HCT116 (cell line): ENCODE measurements at regions not wholly inside any gene's neighbourhood (a gene's known extent, or its start where the extent isn't known, plus 50 kb on each side); places are given as distances from the start of the nearest gene placed in this dataset.

ENCODE experiments used
- ATAC-seq: fragments of 200-7000 bp; cut with Tn5 transposase; 2 replicates; pipeline ENCODE4 v1.9.1; 2020; ENCODE audit warnings: mild to moderate bottlenecking, moderate library complexity
- BruUV-seq: library from RNA; stranded (reverse); fragments of 400-500 nt; replicated peaks from 2 replicates; lab custom pipeline; 2021; lab: Mats Ljungman, UMichigan
- CTCF ChIA-PET: fragments of 300-600 bp; sonication (Branson Sonifier 250); formaldehyde crosslinking; loops from one replicate; lab custom pipeline; 2021; ENCODE audit warnings: antibody characterized with exemption; lab: Charles Lee
- POLR2A ChIA-PET: fragments of 300-600, 350-600 bp; sonication (Branson Sonifier 250); formaldehyde crosslinking; loops from one replicate; lab custom pipeline; 2021; ENCODE audit warnings: antibody characterized with exemption; lab: Charles Lee
- RAD21 ChIA-PET, 2 experiments: fragments of 300-600 bp; sonication (Branson Sonifier 250); formaldehyde crosslinking; loops; one replicate each; lab custom pipeline; 2023; ENCODE audit warnings: low total read pairs in 2 of 2; ENCODE audit not compliant: uncharacterized antibody in 2 of 2, unreplicated experiment in 2 of 2, low non-redundant PET in 1 of 2; lab: Charles Lee
- DNase-seq: peaks from one replicate; pipeline ENCODE4 v3.0.0-alpha.2; 2010; ENCODE audit warnings: low read depth, low spot score
- H2AFZ ChIP-seq: fragments of 200-600 bp; shearing (Covaris generic), sonication (generic); 2 replicates; pipeline ENCODE4 v1.6.1; 2017; ENCODE audit warnings: low read depth, mixed run types, mixed read lengths, antibody characterized with exemption, low read length; ENCODE audit not compliant: poor library complexity, severe bottlenecking
- H3K27ac ChIP-seq: 2 replicates; pipeline ENCODE4 v1.5.1; 2012; ENCODE audit warnings: low read depth, low read length
- H3K27me3 ChIP-seq: fragments of 200-600 bp; sonication (generic); 2 replicates; pipeline ENCODE4 v1.6.1; 2016; ENCODE audit warnings: mixed run types, low read length, mixed read lengths; ENCODE audit not compliant: insufficient read depth
- H3K36me3 ChIP-seq, 2 experiments: fragments of 200-500 bp in 1 of 2; fragments of 200-600 bp in 1 of 2; sonication (Bioruptor generic) in 1 of 2; sonication (generic) in 1 of 2; 2 replicates each; pipeline versions ENCODE4 v1.5.1 to v1.6.1; 2014 to 2016; ENCODE audit warnings: low read length in 2 of 2, inconsistent platforms in 1 of 2, mixed read lengths in 1 of 2, mixed run types in 1 of 2; ENCODE audit not compliant: insufficient read depth in 2 of 2, control insufficient read depth in 1 of 2
- H3K4me1 ChIP-seq, 2 experiments: fragments of 200-600 bp in 1 of 2; sonication (generic) in 1 of 2; 2 replicates each; pipeline versions ENCODE4 v1.5.1 to v1.6.1; 2012 to 2017; ENCODE audit warnings: low read length in 2 of 2, inconsistent platforms in 1 of 2, mild to moderate bottlenecking in 1 of 2, mixed read lengths in 1 of 2, mixed run types in 1 of 2, moderate library complexity in 1 of 2; ENCODE audit not compliant: insufficient read depth in 2 of 2, control insufficient read depth in 1 of 2
- H3K4me2 ChIP-seq: fragments of 200-600 bp; sonication (generic); 2 replicates; pipeline ENCODE4 v1.6.1; 2017; ENCODE audit warnings: mixed run types, low read length, mixed read lengths
- H3K4me3 ChIP-seq, 2 experiments: fragments of 200-600 bp in 1 of 2; sonication (generic) in 1 of 2; replicated peaks in 1 of 2; 2 replicates each; pipeline ENCODE4 v1.5.1; 2011 to 2016; ENCODE audit warnings: low read length in 2 of 2, control low read depth in 1 of 2, low read depth in 1 of 2, mild to moderate bottlenecking in 1 of 2, mixed read lengths in 1 of 2, mixed run types in 1 of 2
- H3K79me2 ChIP-seq: fragments of 200-600 bp; sonication (generic); 2 replicates; pipeline ENCODE4 v1.6.1; 2017; ENCODE audit warnings: mild to moderate bottlenecking, mixed run types, low read length, moderate library complexity, mixed read lengths; ENCODE audit not compliant: insufficient read depth
- H3K9ac ChIP-seq: fragments of 200-600 bp; sonication (generic); 2 replicates; pipeline ENCODE4 v1.6.1; 2016; ENCODE audit warnings: low read length, mixed read lengths
- H3K9me2 ChIP-seq: fragments of 200-600 bp; sonication (generic), shearing (Covaris generic); 2 replicates; pipeline ENCODE4 v1.6.1; 2017; ENCODE audit warnings: mixed run types, mild to moderate bottlenecking, moderate library complexity; ENCODE audit not compliant: insufficient read depth
- H3K9me3 ChIP-seq, 2 experiments: fragments of 200-500 bp in 1 of 2; fragments of 200-600 bp in 1 of 2; sonication (Bioruptor generic) in 1 of 2; sonication (generic) in 1 of 2; 2 replicates each; pipeline ENCODE4 v1.6.1; 2014 to 2017; ENCODE audit warnings: low read length in 2 of 2, mixed read lengths in 2 of 2, inconsistent platforms in 1 of 2, low read depth in 1 of 2, mild to moderate bottlenecking in 1 of 2, mixed run types in 1 of 2, moderate library complexity in 1 of 2; ENCODE audit not compliant: control insufficient read depth in 1 of 2, insufficient read depth in 1 of 2
- H4K20me1 ChIP-seq: fragments of 200-600 bp; sonication (generic), shearing (Covaris generic); 2 replicates; pipeline ENCODE4 v1.6.1; 2017; ENCODE audit warnings: mixed run types, mild to moderate bottlenecking, moderate library complexity; ENCODE audit not compliant: insufficient read depth
- ATF3 ChIP-seq: IDR thresholded peaks from 2 replicates; pipeline ENCODE4 v1.6.1; 2012
- CBX3 ChIP-seq: IDR thresholded peaks from 2 replicates; pipeline ENCODE4 v1.6.1; 2012; ENCODE audit warnings: low read depth
- CTCF ChIP-seq, 3 experiments: fragments of 200-600 bp in 1 of 3; sonication (generic) in 1 of 3; IDR thresholded peaks in 2 of 3; conservative IDR thresholded peaks in 1 of 3; 2 replicates each; pipeline ENCODE4 v1.5.1; 2012 to 2017; ENCODE audit warnings: low read depth in 2 of 3, low read length in 2 of 3, antibody characterized with exemption in 1 of 3, borderline replicate concordance in 1 of 3, control low read depth in 1 of 3, mild to moderate bottlenecking in 1 of 3, mixed read lengths in 1 of 3, mixed run types in 1 of 3, moderate library complexity in 1 of 3; ENCODE audit not compliant: insufficient read depth in 1 of 3
- EGR1 ChIP-seq: IDR thresholded peaks from 2 replicates; pipeline ENCODE4 v1.6.1; 2012; ENCODE audit warnings: low read depth
- ELF1 ChIP-seq: IDR thresholded peaks from 2 replicates; pipeline ENCODE4 v1.6.1; 2012; ENCODE audit warnings: low read depth, borderline replicate concordance
- EZH2 ChIP-seq: fragments of 200-600 bp; sonication (generic); IDR thresholded peaks from 2 replicates; pipeline ENCODE4 v1.6.1; 2017; ENCODE audit warnings: antibody characterized with exemption, mixed run types
- EZH2phosphoT487 ChIP-seq: fragments of 200-600 bp; IDR thresholded peaks from 2 replicates; pipeline ENCODE4 v1.6.1; 2018; ENCODE audit warnings: antibody characterized with exemption, borderline replicate concordance
- MAX ChIP-seq: IDR thresholded peaks from 2 replicates; pipeline ENCODE4 v1.6.1; 2012
- POLR2A ChIP-seq: IDR thresholded peaks from 2 replicates; pipeline ENCODE4 v1.7.0; 2011; ENCODE audit warnings: borderline replicate concordance; ENCODE audit not compliant: insufficient read depth, insufficient read length; ENCODE audit errors: extremely low read depth
- POLR2AphosphoS5 ChIP-seq: IDR thresholded peaks from 2 replicates; pipeline ENCODE4 v1.6.1; 2011; ENCODE audit warnings: mild to moderate bottlenecking, low read depth, low read length, moderate library complexity
- RAD21 ChIP-seq: IDR thresholded peaks from 2 replicates; pipeline ENCODE4 v1.6.1; 2012; ENCODE audit warnings: low read depth, mild to moderate bottlenecking
- SIN3A ChIP-seq: IDR thresholded peaks from 2 replicates; pipeline ENCODE4 v1.6.1; 2012; ENCODE audit warnings: low read depth
- SP1 ChIP-seq: IDR thresholded peaks from 2 replicates; pipeline ENCODE4 v1.6.1; 2012; ENCODE audit warnings: low read depth
- SRF ChIP-seq: IDR thresholded peaks from 2 replicates; pipeline ENCODE4 v1.6.1; 2012; ENCODE audit warnings: low read depth
- TCF7L2 ChIP-seq: IDR thresholded peaks from 2 replicates; pipeline ENCODE4 v1.7.0; 2011; ENCODE audit warnings: borderline replicate concordance, inconsistent platforms; ENCODE audit not compliant: insufficient read depth, insufficient read length; ENCODE audit errors: extremely low read depth
- YY1 ChIP-seq: IDR thresholded peaks from 2 replicates; pipeline ENCODE4 v1.6.1; 2011; ENCODE audit warnings: low read length, low read depth, moderate library complexity, mild to moderate bottlenecking; ENCODE audit not compliant: insufficient replicate concordance; ENCODE audit errors: extremely low read depth
- ZNF274 ChIP-seq: fragments of 200-500 bp; sonication (Bioruptor generic); IDR thresholded peaks from 2 replicates; pipeline ENCODE4 v1.6.1; 2014; ENCODE audit warnings: mild to moderate bottlenecking, low read depth, low read length, inconsistent platforms
- intact Hi-C: fragments of 100-400 bp; cut with micrococcal nuclease; formaldehyde crosslinking; loops from 2 replicates; pipeline ENCODE4 v1.10.0; 2022

- BruUV-seq = no TSS peak
- ATAC-seq = no peak
- TF ChIP-seq SIN3A (no peak), MAX (no peak), SP1 (no peak), EZH2 (no peak), YY1 (no peak), EZH2phosphoT487 (no peak), EGR1 (no peak), ZNF274 (no peak), POLR2AphosphoS5 (no peak)
- Histone ChIP-seq H3K79me2 (no peaks in the 10 kb centered on the region), H3K9ac (no peak overlapping the region), H4K20me1 (no peaks in the 10 kb centered on the region), H3K4me3 (no peak overlapping the region), H3K4me1 (no peaks in the 10 kb centered on the region), H3K27me3 (peaks cover 41% of the 10 kb centered on the region), H3K4me2 (no peak overlapping the region), H3K27ac (no peak overlapping the region), H3K36me3 (no peaks in the 10 kb centered on the region), H3K9me3 (no peaks in the 10 kb centered on the region), H3K9me2 (no peaks in the 10 kb centered on the region), H2AFZ (no peak overlapping the region)
- POLR2A ChIA-PET = no interaction called here
- DNase-seq = no peak
- CTCF ChIA-PET = no interaction called here
- RAD21 ChIA-PET = no interaction called here
- intact Hi-C loops = no loop called here
Measured at GRCh38 chr7:132051311-132051710, 494.9 kb upstream of the PODXL start.

GRCh38 chr7:132049462-132050304 lies 493.3 kb upstream of the PODXL start:
- ChIA-PET RAD21 (no interaction called here), POLR2A (interaction anchor here (0.9 kb wide), 1 partner anchor 9 kb away, joined by 3 read pairs; no protein-coding TSS in a partner anchor), CTCF (interaction anchor here (0.9 to 1.4 kb wide), 5 partner anchors 9 to 190 kb away, joined by 3 to 7 read pairs (median 5); no protein-coding TSS in a partner anchor)
- Histone ChIP-seq H3K27ac (no peak overlapping the region), H3K79me2 (no peaks in the 10 kb centered on the region), H3K9ac (no peak overlapping the region), H3K9me2 (no peaks in the 10 kb centered on the region), H3K27me3 (peaks cover 40% of the 10 kb centered on the region), H3K4me1 (no peaks in the 10 kb centered on the region), H3K4me2 (peak overlapping the region; percentile 8; the same call in 1 of the 2 replicates), H3K9me3 (no peaks in the 10 kb centered on the region), H2AFZ (no peak overlapping the region), H3K36me3 (no peaks in the 10 kb centered on the region), H3K4me3 (no peak overlapping the region), H4K20me1 (no peaks in the 10 kb centered on the region)
- intact Hi-C loops = loop anchor here (2.0 to 5.0 kb wide), 2 partner anchors 105 to 357 kb away; no protein-coding TSS in a partner anchor
- TF ChIP-seq ELF1 (no peak), CBX3 (no peak), SP1 (no peak), ZNF274 (no peak), TCF7L2 (no peak), ATF3 (no peak), YY1 (no peak), EZH2 (no peak), SIN3A (no peak), MAX (no peak), SRF (no peak), CTCF (IDR thresholded peaks at IDR 0.05 in 2 of 3, conservative IDR thresholded peaks at IDR 0.05 in 1 of 3; ENCODE audit: borderline replicate concordance in 1 of 3, insufficient read depth in 1 of 3, low read depth in 2 of 3, low read length in 2 of 3) (peak; percentile 50 to 78 (median 77); a peak in 5 of 6 replicates), RAD21 (peak; percentile 53; the same call in 1 of the 2 replicates), POLR2A (no peak)
- no TSS peak for BruUV-seq
- DNase-seq (peak; percentile 16), ATAC-seq (peak; percentile 73)
